A549 (cell line): ENCODE measurements at regions not wholly inside any gene's neighbourhood (a gene's known extent, or its start where the extent isn't known, plus 50 kb on each side); places are given as distances from the start of the nearest gene placed in this dataset.

Source experiments
- ATAC-seq, 2 experiments: fragments of 200-7000 bp in 1 of 2; fragments of >200 bp in 1 of 2; cut with Nextera tagmentation in 1 of 2; cut with Tn5 transposase in 1 of 2; 3 replicates each; pipeline versions ENCODE4 v1.8.0 to v1.9.1; 2018 to 2020; ENCODE audit warnings: mild to moderate bottlenecking in 1 of 2, moderate library complexity in 1 of 2
- CTCF ChIA-PET: fragments of 300-600 bp; sonication (Branson Sonifier 250); formaldehyde crosslinking; extraction: SDS; loops from one replicate; lab custom pipeline; 2021; ENCODE audit warnings: antibody characterized with exemption, inconsistent platforms; lab: Yijun Ruan, JAX
- POLR2A ChIA-PET: fragments of 350-600 bp; formaldehyde crosslinking; extraction: SDS; loops from one replicate; lab custom pipeline; 2021; ENCODE audit warnings: antibody characterized with exemption, inconsistent platforms; lab: Yijun Ruan, JAX
- DNase-seq, 2 experiments: peaks; one replicate each; pipeline versions ENCODE4 v3.0.0 to v3.0.0-alpha.2; 2011 to 2016; ENCODE audit warnings: low read depth in 1 of 2, low spot score in 1 of 2
- FAIRE-seq: peaks from 2 replicates; lab custom pipeline; 2011; peaks lifted over from hg19 to GRCh38; lab: Jason Lieb, UNC
- H3K27ac ChIP-seq, 2 experiments: fragments of >200 bp; sonication (Bioruptor Twin); formaldehyde crosslinking; 3 replicates each; pipeline ENCODE4 v1.5.1; 2016 to 2017
- H3K4me1 ChIP-seq: fragments of >200 bp; sonication (Bioruptor Twin); formaldehyde crosslinking; 3 replicates; pipeline ENCODE4 v1.6.1; 2016
- H3K4me2 ChIP-seq: fragments of >200 bp; sonication (Bioruptor Twin); formaldehyde crosslinking; 3 replicates; pipeline ENCODE4 v1.6.1; 2016
- H3K4me3 ChIP-seq: fragments of >200 bp; sonication (Bioruptor Twin); formaldehyde crosslinking; 3 replicates; pipeline ENCODE4 v1.5.1; 2016
- H3K9me3 ChIP-seq: fragments of >200 bp; sonication (Bioruptor Twin); formaldehyde crosslinking; 3 replicates; pipeline ENCODE4 v1.6.1; 2016
- BCL3 ChIP-seq: fragments of >200 bp; sonication (Bioruptor Twin); formaldehyde crosslinking; IDR thresholded peaks from 3 replicates; pipeline ENCODE4 v1.6.1; 2016
- CHD4 ChIP-seq: fragments of 200-600 bp; sonication (generic); IDR thresholded peaks from 2 replicates; pipeline ENCODE4 v1.6.1; 2016; ENCODE audit warnings: antibody characterized with exemption, mild to moderate bottlenecking, borderline replicate concordance
- EHMT2 ChIP-seq: fragments of 200-600 bp; sonication (generic); IDR thresholded peaks from 2 replicates; pipeline ENCODE4 v1.6.1; 2016; ENCODE audit warnings: antibody characterized with exemption, low read depth, mild to moderate bottlenecking, moderate library complexity
- EP300 ChIP-seq, 2 experiments: fragments of >200 bp; sonication (Bioruptor Twin); formaldehyde crosslinking; IDR thresholded peaks; 2 replicates in 1 of 2; 3 replicates in 1 of 2; pipeline ENCODE4 v1.6.1; 2016 to 2017
- ESRRA ChIP-seq: fragments of 150-350 bp; IDR thresholded peaks from 2 replicates; pipeline ENCODE4 v1.6.1; 2014; ENCODE audit warnings: mild to moderate bottlenecking, low read length, borderline replicate concordance
- FOSB ChIP-seq: fragments of 250-450 bp; sonication (Bioruptor Pico); IDR thresholded peaks from 2 replicates; pipeline ENCODE4 v1.5.0; 2020; ENCODE audit warnings: mild to moderate bottlenecking, moderate library complexity
- FOXS1 ChIP-seq: fragments of 250-450 bp; sonication (Bioruptor Pico); IDR thresholded peaks from 2 replicates; pipeline ENCODE4 v1.5.0; 2020; ENCODE audit warnings: mild to moderate bottlenecking, moderate library complexity
- HEYL ChIP-seq: fragments of 250-450 bp; sonication (Bioruptor Pico); IDR thresholded peaks from 2 replicates; pipeline ENCODE4 v1.8.0; 2021; ENCODE audit warnings: mild to moderate bottlenecking, moderate library complexity
- JUN ChIP-seq, 2 experiments: fragments of >200 bp; sonication (Bioruptor Twin); formaldehyde crosslinking; IDR thresholded peaks; 2 replicates in 1 of 2; 3 replicates in 1 of 2; pipeline ENCODE4 v1.6.1; 2016 to 2017
- KDM5A ChIP-seq: fragments of 200-600 bp; sonication (generic); IDR thresholded peaks from 2 replicates; pipeline ENCODE4 v1.6.1; 2016; ENCODE audit warnings: antibody characterized with exemption, mild to moderate bottlenecking
- MAX ChIP-seq: IDR thresholded peaks from 2 replicates; pipeline ENCODE4 v1.6.1; 2012
- NPAS2 ChIP-seq: fragments of 250-450 bp; sonication (Bioruptor Pico); IDR thresholded peaks from 2 replicates; pipeline ENCODE4 v1.8.0; 2022; ENCODE audit warnings: mild to moderate bottlenecking, moderate library complexity, borderline replicate concordance
- PHF8 ChIP-seq: fragments of 200-600 bp; sonication (generic); IDR thresholded peaks from 2 replicates; pipeline ENCODE4 v1.6.1; 2016; ENCODE audit warnings: low read depth, mild to moderate bottlenecking, antibody characterized with exemption, moderate library complexity, borderline replicate concordance
- POLR2A ChIP-seq: IDR thresholded peaks from 2 replicates; pipeline ENCODE4 v1.6.1; 2012; ENCODE audit warnings: mild to moderate bottlenecking, low read length
- RARB ChIP-seq: fragments of 250-450 bp; sonication (Bioruptor Pico); IDR thresholded peaks from 2 replicates; pipeline ENCODE4 v1.8.0; 2021; ENCODE audit warnings: mild to moderate bottlenecking, moderate library complexity
- RCOR1 ChIP-seq: fragments of 150-350 bp; IDR thresholded peaks from 2 replicates; pipeline ENCODE4 v1.6.1; 2014; ENCODE audit warnings: antibody characterized with exemption, low read length, low read depth
- REST ChIP-seq: fragments of 200-600 bp; sonication (generic); IDR thresholded peaks from 2 replicates; pipeline ENCODE4 v1.6.1; 2016; ENCODE audit warnings: antibody characterized with exemption, mild to moderate bottlenecking, moderate library complexity
- RFX5 ChIP-seq: fragments of 450-650 bp; IDR thresholded peaks from 2 replicates; pipeline ENCODE4 v1.7.1; 2014; ENCODE audit warnings: antibody characterized with exemption, mild to moderate bottlenecking, moderate library complexity
- SREBF2 ChIP-seq: fragments of 450-650 bp; IDR thresholded peaks from 2 replicates; pipeline ENCODE4 v1.6.1; 2014; ENCODE audit warnings: mild to moderate bottlenecking, moderate library complexity
- USF2 ChIP-seq: fragments of 450-650 bp; IDR thresholded peaks from 2 replicates; pipeline ENCODE4 v1.6.1; 2014; ENCODE audit warnings: antibody characterized with exemption
- ZC3H11A ChIP-seq: fragments of 450-650 bp; IDR thresholded peaks from 2 replicates; pipeline ENCODE4 v1.6.1; 2014; ENCODE audit warnings: antibody characterized with exemption, mild to moderate bottlenecking
- ZFP36 ChIP-seq: fragments of 450-650 bp; IDR thresholded peaks from 2 replicates; pipeline ENCODE4 v1.6.1; 2014; ENCODE audit warnings: borderline replicate concordance; ENCODE audit not compliant: partially characterized antibody
- ZNF302 ChIP-seq: fragments of 250-450 bp; sonication (Bioruptor Pico); IDR thresholded peaks from 2 replicates; pipeline ENCODE4 v1.9.0; 2021; ENCODE audit warnings: inconsistent platforms, mild to moderate bottlenecking, moderate library complexity
- ZSCAN20 ChIP-seq: fragments of 250-450 bp; sonication (Bioruptor Pico); IDR thresholded peaks from 2 replicates; pipeline ENCODE4 v1.8.0; 2022; ENCODE audit warnings: mild to moderate bottlenecking, moderate library complexity
- WGBS: methylation state at CpG from one replicate; pipeline ENCODE4 v1.1.6; 2017; ENCODE audit errors: missing lambda C conversion rate; 5-methylcytosine and 5-hydroxymethylcytosine counted together

GRCh38 chr13:105007166-105007808, 1528.2 kb downstream of the EFNB2 start (continued):
- TF ChIP-seq REST (no peak), RFX5 (no peak), ZFP36 (no peak), RARB (CRISPR knock-in tag) (no peak), HEYL (CRISPR knock-in tag) (no peak), RCOR1 (no peak), NPAS2 (CRISPR knock-in tag) (no peak), CHD4 (no peak), EP300 (IDR thresholded peaks at IDR 0.05) (no peak)

- ATAC-seq (no peak), DNase-seq (no peak), FAIRE-seq (no peak)
- TF ChIP-seq KDM5A (no peak), RFX5 (no peak), RARB (CRISPR knock-in tag) (no peak), FOXS1 (no peak), REST (no peak), PHF8 (no peak), SREBF2 (no peak), EHMT2 (no peak), USF2 (no peak), ZSCAN20 (no peak), RCOR1 (no peak), FOSB (CRISPR knock-in tag) (no peak), MAX (no peak), ZC3H11A (no peak), ZNF302 (no peak), BCL3 (no peak), POLR2A (no peak), ESRRA (no peak), JUN (IDR thresholded peaks at IDR 0.05) (no peak)
- ChIA-PET POLR2A (no interaction called here), CTCF (no interaction called here)
- Histone ChIP-seq H3K9me3 (no peaks in the 10 kb centered on the region), H3K4me1 (no peaks in the 10 kb centered on the region), H3K27ac (no peak overlapping the region), H3K4me2 (no peak overlapping the region), H3K4me3 (no peak overlapping the region)
- 10% methylated on average over 3 of the region's 3 CpGs for WGBS
These were observed 1539.4 kb downstream of the EFNB2 start for GRCh38 chr13:104996022-104996421.
